ENCODE measurements at regions not wholly inside any gene's neighbourhood (a gene's known extent, or its start where the extent isn't known, plus 50 kb on each side); places are given as distances from the start of the nearest gene placed in this dataset.

GRCh38 chr5:5011151-5011550, 129.0 kb upstream of the ADAMTS16 start:
- no peak for TF ChIP-seq CTCF (IDR thresholded peaks at IDR 0.05)

GRCh38 chr5:5014586-5015235, 125.4 kb upstream of the ADAMTS16 start:
- TF ChIP-seq CTCF (IDR thresholded peaks at IDR 0.05) = no peak

GRCh38 chr5:5017827-5018577, 122.1 kb upstream of the ADAMTS16 start:
- TF ChIP-seq CTCF (IDR thresholded peaks at IDR 0.05) = no peak

GRCh38 chr5:5018578-5018970, 121.6 kb upstream of the ADAMTS16 start:
- no peak for TF ChIP-seq CTCF (IDR thresholded peaks at IDR 0.05)

- TF ChIP-seq CTCF (IDR thresholded peaks at IDR 0.05) = no peak
Measured at GRCh38 chr5:5021436-5021835, 118.7 kb upstream of the ADAMTS16 start.

GRCh38 chr5:5025098-5025773, 114.9 kb upstream of the ADAMTS16 start:
- no peak for TF ChIP-seq CTCF (IDR thresholded peaks at IDR 0.05)

- no peak for TF ChIP-seq CTCF (IDR thresholded peaks at IDR 0.05)
Measured at GRCh38 chr5:5025774-5026408, 114.2 kb upstream of the ADAMTS16 start.

Data from LNCAP (cell line).